ENCODE measurements at regions not wholly inside any gene's neighbourhood (a gene's known extent, or its start where the extent isn't known, plus 50 kb on each side); places are given as distances from the start of the nearest gene placed in this dataset.

DNA sequence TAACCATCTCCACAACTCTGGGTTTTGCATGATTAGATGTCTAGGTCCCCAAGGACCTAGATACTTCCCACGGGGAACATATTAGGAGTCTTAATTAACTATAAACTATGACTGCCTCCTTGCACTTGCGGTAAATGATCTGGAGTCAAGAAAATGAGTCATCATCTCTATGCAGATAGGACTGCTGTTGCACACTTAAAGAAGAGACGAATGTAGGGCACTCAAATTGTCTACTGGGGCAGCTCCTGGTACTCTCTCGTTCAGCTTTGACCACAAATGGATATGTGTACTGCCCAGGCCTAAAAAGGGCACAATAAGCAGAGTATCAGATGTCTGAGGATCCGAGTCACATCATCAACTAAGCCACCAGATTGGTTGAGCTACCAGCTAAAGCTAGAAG lies 1783.4 kb upstream of the AGA start:
- Histone ChIP-seq H2AFZ (ENCODE audit: low read depth, low read length, poor library complexity, severe bottlenecking) (peak overlapping the region; percentile 97), H3K4me1 (ENCODE audit: control insufficient read depth in 1 of 2, insufficient read depth in 2 of 2, low read length in 2 of 2) (peaks cover 7 to 29% of the 10 kb centered on the region in 2 experiments), H3K9me3 (ENCODE audit: control insufficient read depth in 1 of 2, insufficient read depth in 1 of 2, low read depth in 1 of 2, low read length in 2 of 2) (no peaks in the 10 kb centered on the region), H3K9me2 (ENCODE audit: insufficient read depth) (no peaks in the 10 kb centered on the region), H3K4me3 (replicated peaks in 1 of 2; ENCODE audit: low read depth in 1 of 2, low read length in 2 of 2) (peak overlapping the region; percentile 10 to 53; a peak in 3 of 4 replicates), H3K9ac (ENCODE audit: low read length) (no peak overlapping the region), H3K36me3 (ENCODE audit: control insufficient read depth in 1 of 2, insufficient read depth in 2 of 2, low read length in 2 of 2) (no peaks in the 10 kb centered on the region), H3K27me3 (ENCODE audit: insufficient read depth, low read length) (no peaks in the 10 kb centered on the region), H3K4me2 (ENCODE audit: low read length) (peak overlapping the region; percentile 82), H3K79me2 (ENCODE audit: insufficient read depth, low read length) (no peaks in the 10 kb centered on the region), H4K20me1 (ENCODE audit: insufficient read depth) (no peaks in the 10 kb centered on the region), H3K27ac (ENCODE audit: low read depth, low read length) (no peak overlapping the region)
- no TSS peak for BruUV-seq (replicated peaks)
- intact Hi-C loops (cut with micrococcal nuclease): no loop called here
- ChIA-PET CTCF (no interaction called here), RAD21 (ENCODE audit: low non-redundant PET in 1 of 2, low total read pairs in 2 of 2, uncharacterized antibody in 2 of 2, unreplicated experiment in 2 of 2) (no interaction called here), POLR2A (no interaction called here)
- no peak for DNase-seq (ENCODE audit: low read depth, low spot score)
- ATAC-seq: peak; percentile 34
- TF ChIP-seq SP1 (IDR thresholded peaks at IDR 0.05; ENCODE audit: low read depth) (peak; percentile 30; the same call in 1 of the 2 replicates), ZNF274 (IDR thresholded peaks at IDR 0.05; ENCODE audit: low read depth, low read length) (no peak), ELF1 (IDR thresholded peaks at IDR 0.05; ENCODE audit: borderline replicate concordance, low read depth) (no peak), POLR2AphosphoS5 (IDR thresholded peaks at IDR 0.05; ENCODE audit: low read depth, low read length) (no peak), EZH2phosphoT487 (IDR thresholded peaks at IDR 0.05; ENCODE audit: borderline replicate concordance) (no peak), SIN3A (IDR thresholded peaks at IDR 0.05; ENCODE audit: low read depth) (no peak), CEBPB (IDR thresholded peaks at IDR 0.05; ENCODE audit: low read depth) (no peak), FOSL1 (IDR thresholded peaks at IDR 0.05; ENCODE audit: low read depth) (peak; percentile 55; the same call in 1 of the 2 replicates), JUND (IDR thresholded peaks at IDR 0.05) (0 out of 2 replicates have a peak, but pooled peaks have one; percentile 21)
- TF ChIP-seq, protein P1, sequence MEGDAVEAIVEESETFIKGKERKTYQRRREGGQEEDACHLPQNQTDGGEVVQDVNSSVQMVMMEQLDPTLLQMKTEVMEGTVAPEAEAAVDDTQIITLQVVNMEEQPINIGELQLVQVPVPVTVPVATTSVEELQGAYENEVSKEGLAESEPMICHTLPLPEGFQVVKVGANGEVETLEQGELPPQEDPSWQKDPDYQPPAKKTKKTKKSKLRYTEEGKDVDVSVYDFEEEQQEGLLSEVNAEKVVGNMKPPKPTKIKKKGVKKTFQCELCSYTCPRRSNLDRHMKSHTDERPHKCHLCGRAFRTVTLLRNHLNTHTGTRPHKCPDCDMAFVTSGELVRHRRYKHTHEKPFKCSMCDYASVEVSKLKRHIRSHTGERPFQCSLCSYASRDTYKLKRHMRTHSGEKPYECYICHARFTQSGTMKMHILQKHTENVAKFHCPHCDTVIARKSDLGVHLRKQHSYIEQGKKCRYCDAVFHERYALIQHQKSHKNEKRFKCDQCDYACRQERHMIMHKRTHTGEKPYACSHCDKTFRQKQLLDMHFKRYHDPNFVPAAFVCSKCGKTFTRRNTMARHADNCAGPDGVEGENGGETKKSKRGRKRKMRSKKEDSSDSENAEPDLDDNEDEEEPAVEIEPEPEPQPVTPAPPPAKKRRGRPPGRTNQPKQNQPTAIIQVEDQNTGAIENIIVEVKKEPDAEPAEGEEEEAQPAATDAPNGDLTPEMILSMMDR (IDR thresholded peaks at IDR 0.05 in 2 of 3, conservative IDR thresholded peaks at IDR 0.05 in 1 of 3; ENCODE audit: borderline replicate concordance in 1 of 3, insufficient read depth in 1 of 3, low read depth in 2 of 3, low read length in 2 of 3): no peak

DNA sequence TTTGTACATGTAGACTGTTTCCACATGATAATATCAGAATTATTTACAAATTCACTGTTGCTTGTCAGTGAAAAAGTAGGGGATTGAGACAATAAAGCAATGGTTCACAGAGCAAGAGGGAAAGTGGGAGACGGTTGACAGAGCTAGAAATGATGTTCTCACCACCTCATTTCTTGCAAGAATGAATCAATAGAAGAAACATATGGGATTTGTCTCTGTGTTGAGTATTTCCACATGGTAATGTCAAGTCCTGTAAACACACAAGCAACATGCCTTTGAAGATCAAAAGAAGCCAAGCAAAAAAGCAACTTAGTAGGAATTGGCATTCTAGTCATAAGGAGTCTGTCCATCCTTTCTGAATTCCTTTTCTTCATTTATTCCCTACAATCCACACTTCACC lies 1806.6 kb upstream of the AGA start:
- no peaks in the 10 kb centered on the region for H3K4me1 ChIP-seq (ENCODE audit: control insufficient read depth in 1 of 2, insufficient read depth in 2 of 2, low read length in 2 of 2)
- no peaks in the 10 kb centered on the region for H4K20me1 ChIP-seq (ENCODE audit: insufficient read depth)
- ChIA-PET POLR2A (no interaction called here), RAD21 (ENCODE audit: low non-redundant PET in 1 of 2, low total read pairs in 2 of 2, uncharacterized antibody in 2 of 2, unreplicated experiment in 2 of 2) (no interaction called here), CTCF (no interaction called here)
- intact Hi-C loops (cut with micrococcal nuclease): no loop called here
- no peak overlapping the region for H3K4me2 ChIP-seq (ENCODE audit: low read length)
- H3K27ac ChIP-seq (ENCODE audit: low read depth, low read length): no peak overlapping the region
- ATAC-seq (no peak), DNase-seq (ENCODE audit: low read depth, low spot score) (no peak)
- H3K36me3 ChIP-seq (ENCODE audit: control insufficient read depth in 1 of 2, insufficient read depth in 2 of 2, low read length in 2 of 2): no peaks in the 10 kb centered on the region
- no peaks in the 10 kb centered on the region for H3K9me3 ChIP-seq (ENCODE audit: control insufficient read depth in 1 of 2, insufficient read depth in 1 of 2, low read depth in 1 of 2, low read length in 2 of 2)
- H3K4me3 ChIP-seq (replicated peaks in 1 of 2; ENCODE audit: low read depth in 1 of 2, low read length in 2 of 2): no peak overlapping the region
- H3K9ac ChIP-seq (ENCODE audit: low read length): no peak overlapping the region
- no peaks in the 10 kb centered on the region for H3K27me3 ChIP-seq (ENCODE audit: insufficient read depth, low read length)
- H3K9me2 ChIP-seq (ENCODE audit: insufficient read depth): no peaks in the 10 kb centered on the region
- no peak overlapping the region for H2AFZ ChIP-seq (ENCODE audit: low read depth, low read length, poor library complexity, severe bottlenecking)
- no peaks in the 10 kb centered on the region for H3K79me2 ChIP-seq (ENCODE audit: insufficient read depth, low read length)
- no TSS peak for BruUV-seq (replicated peaks)
- no peak for TF ChIP-seq FOSL1 (IDR thresholded peaks at IDR 0.05; ENCODE audit: low read depth)
- TF ChIP-seq SRF (IDR thresholded peaks at IDR 0.05; ENCODE audit: low read depth): no peak
- TF ChIP-seq YY1 (IDR thresholded peaks at IDR 0.05; ENCODE audit: extremely low read depth, insufficient replicate concordance, low read depth, low read length): no peak
- TF ChIP-seq, protein P2, sequence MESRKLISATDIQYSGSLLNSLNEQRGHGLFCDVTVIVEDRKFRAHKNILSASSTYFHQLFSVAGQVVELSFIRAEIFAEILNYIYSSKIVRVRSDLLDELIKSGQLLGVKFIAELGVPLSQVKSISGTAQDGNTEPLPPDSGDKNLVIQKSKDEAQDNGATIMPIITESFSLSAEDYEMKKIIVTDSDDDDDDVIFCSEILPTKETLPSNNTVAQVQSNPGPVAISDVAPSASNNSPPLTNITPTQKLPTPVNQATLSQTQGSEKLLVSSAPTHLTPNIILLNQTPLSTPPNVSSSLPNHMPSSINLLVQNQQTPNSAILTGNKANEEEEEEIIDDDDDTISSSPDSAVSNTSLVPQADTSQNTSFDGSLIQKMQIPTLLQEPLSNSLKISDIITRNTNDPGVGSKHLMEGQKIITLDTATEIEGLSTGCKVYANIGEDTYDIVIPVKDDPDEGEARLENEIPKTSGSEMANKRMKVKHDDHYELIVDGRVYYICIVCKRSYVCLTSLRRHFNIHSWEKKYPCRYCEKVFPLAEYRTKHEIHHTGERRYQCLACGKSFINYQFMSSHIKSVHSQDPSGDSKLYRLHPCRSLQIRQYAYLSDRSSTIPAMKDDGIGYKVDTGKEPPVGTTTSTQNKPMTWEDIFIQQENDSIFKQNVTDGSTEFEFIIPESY (IDR thresholded peaks at IDR 0.05; ENCODE audit: extremely low read depth, insufficient replicate concordance, low read length): no peak
- TF ChIP-seq SIN3A (IDR thresholded peaks at IDR 0.05; ENCODE audit: low read depth): no peak
- TF ChIP-seq EZH2phosphoT487 (IDR thresholded peaks at IDR 0.05; ENCODE audit: borderline replicate concordance): no peak
- TF ChIP-seq, protein P1 (IDR thresholded peaks at IDR 0.05 in 2 of 3, conservative IDR thresholded peaks at IDR 0.05 in 1 of 3; ENCODE audit: borderline replicate concordance in 1 of 3, insufficient read depth in 1 of 3, low read depth in 2 of 3, low read length in 2 of 3): no peak
- TF ChIP-seq, protein P3, sequence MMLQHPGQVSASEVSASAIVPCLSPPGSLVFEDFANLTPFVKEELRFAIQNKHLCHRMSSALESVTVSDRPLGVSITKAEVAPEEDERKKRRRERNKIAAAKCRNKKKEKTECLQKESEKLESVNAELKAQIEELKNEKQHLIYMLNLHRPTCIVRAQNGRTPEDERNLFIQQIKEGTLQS (IDR thresholded peaks at IDR 0.05): no peak

Measured in HCT116 (cell line).